Liver (tissue), 8 donors: ENCODE measurements at regions not wholly inside any gene's neighbourhood (a gene's known extent, or its start where the extent isn't known, plus 50 kb on each side); places are given as distances from the start of the nearest gene placed in this dataset.

Experiments
- DNase-seq: peaks from one replicate; pipeline ENCODE4 v3.0.0-alpha.2; 2017; ENCODE audit warnings: low spot score
- H3K27ac ChIP-seq, 2 donors: one replicate each; pipeline ENCODE4 v1.7.0; 2013; ENCODE audit warnings: inconsistent platforms in 2 of 2, low read length in 2 of 2, control low read depth in 1 of 2, low read depth in 1 of 2, mild to moderate bottlenecking in 1 of 2
- H3K27me3 ChIP-seq, 4 donors: one replicate each; pipeline versions ENCODE4 v1.6.1 to v1.7.0; 2013; ENCODE audit warnings: low read length in 3 of 4, inconsistent platforms in 1 of 4, mild to moderate bottlenecking in 1 of 4, moderate library complexity in 1 of 4; ENCODE audit not compliant: control insufficient read depth in 4 of 4, insufficient read depth in 4 of 4
- H3K36me3 ChIP-seq, 4 donors: one replicate each; pipeline versions ENCODE4 v1.6.1 to v1.7.0; 2013; ENCODE audit warnings: low read length in 3 of 4, mild to moderate bottlenecking in 3 of 4, low read depth in 1 of 4, moderate library complexity in 1 of 4; ENCODE audit not compliant: control insufficient read depth in 4 of 4, insufficient read depth in 3 of 4
- H3K4me1 ChIP-seq, 4 donors: one replicate each; pipeline versions ENCODE4 v1.6.1 to v1.7.0; 2013; ENCODE audit warnings: low read length in 3 of 4, mild to moderate bottlenecking in 3 of 4, moderate library complexity in 1 of 4; ENCODE audit not compliant: control insufficient read depth in 4 of 4, insufficient read depth in 4 of 4
- H3K4me3 ChIP-seq, 3 donors: one replicate each; pipeline versions ENCODE4 v1.6.1 to v1.7.0; 2013; ENCODE audit warnings: low read length in 3 of 3, control low read depth in 1 of 3, low read depth in 1 of 3, mild to moderate bottlenecking in 1 of 3
- H3K9ac ChIP-seq, 2 donors: one replicate each; pipeline ENCODE4 v1.7.0; 2013; ENCODE audit warnings: low read length in 2 of 2, mild to moderate bottlenecking in 2 of 2, moderate library complexity in 2 of 2, control low read depth in 1 of 2, low read depth in 1 of 2
- H3K9me3 ChIP-seq, 4 donors: one replicate each; pipeline versions ENCODE4 v1.6.1 to v1.7.0; 2013; ENCODE audit warnings: low read length in 3 of 4; ENCODE audit not compliant: control insufficient read depth in 4 of 4
- EGR1 ChIP-seq, 2 donors: IDR thresholded peaks; 2 replicates each; pipeline ENCODE4 v1.6.1; 2016 to 2018; ENCODE audit warnings: antibody characterized with exemption in 2 of 2, low read depth in 2 of 2
- FOXA1 ChIP-seq: IDR thresholded peaks from 2 replicates; pipeline ENCODE4 v1.6.1; 2016; ENCODE audit warnings: antibody characterized with exemption
- FOXA2 ChIP-seq: IDR thresholded peaks from 2 replicates; pipeline ENCODE4 v1.6.1; 2016; ENCODE audit warnings: antibody characterized with exemption
- GABPA ChIP-seq, 2 donors: IDR thresholded peaks in 1 of 2; conservative IDR thresholded peaks in 1 of 2; 2 replicates each; pipeline ENCODE4 v1.6.1; 2016; ENCODE audit warnings: antibody characterized with exemption in 2 of 2, mild to moderate bottlenecking in 1 of 2, moderate library complexity in 1 of 2
- HNF4A ChIP-seq, 2 donors: conservative IDR thresholded peaks; 2 replicates each; pipeline ENCODE4 v1.6.1; 2016; ENCODE audit warnings: antibody characterized with exemption in 2 of 2, mild to moderate bottlenecking in 2 of 2
- HNF4G ChIP-seq: IDR thresholded peaks from 2 replicates; pipeline ENCODE4 v1.6.1; 2016; ENCODE audit warnings: antibody characterized with exemption
- JUND ChIP-seq, 2 donors: IDR thresholded peaks; 2 replicates each; pipeline ENCODE4 v1.6.1; 2016; ENCODE audit warnings: antibody characterized with exemption in 2 of 2
- NR2F2 ChIP-seq: IDR thresholded peaks from 2 replicates; pipeline ENCODE4 v1.6.1; 2016; ENCODE audit warnings: antibody characterized with exemption
- RAD21 ChIP-seq, 2 donors: IDR thresholded peaks; 2 replicates each; pipeline ENCODE4 v1.6.1; 2016; ENCODE audit warnings: antibody characterized with exemption in 2 of 2, mild to moderate bottlenecking in 2 of 2
- RXRA ChIP-seq, 2 donors: IDR thresholded peaks; 2 replicates each; pipeline ENCODE4 v1.6.1; 2017 to 2018; ENCODE audit warnings: antibody characterized with exemption in 2 of 2, mild to moderate bottlenecking in 1 of 2
- SP1 ChIP-seq: IDR thresholded peaks from 2 replicates; pipeline ENCODE4 v1.6.1; 2018; ENCODE audit warnings: antibody characterized with exemption, mild to moderate bottlenecking
- TAF1 ChIP-seq: conservative IDR thresholded peaks from 2 replicates; pipeline ENCODE4 v1.6.1; 2016; ENCODE audit warnings: antibody characterized with exemption, mild to moderate bottlenecking
- YY1 ChIP-seq: IDR thresholded peaks from 2 replicates; pipeline ENCODE4 v1.6.1; 2016; ENCODE audit warnings: antibody characterized with exemption, mild to moderate bottlenecking
- WGBS: extraction: QIAGEN DNeasy Blood & Tissue Kit; methylation state at CpG from one replicate; pipeline ENCODE4 v1.1.7; 2013; 5-methylcytosine and 5-hydroxymethylcytosine counted together
- TF ChIP-seq, protein P1 (sequence below): IDR thresholded peaks from 2 replicates; pipeline ENCODE4 v1.6.1; 2016; ENCODE audit warnings: antibody characterized with exemption, mild to moderate bottlenecking
- TF ChIP-seq, protein P2 (sequence below): IDR thresholded peaks from 2 replicates; pipeline ENCODE4 v1.6.1; 2016; ENCODE audit warnings: antibody characterized with exemption
- TF ChIP-seq, protein P3 (sequence below): IDR thresholded peaks from 2 replicates; pipeline ENCODE4 v1.6.1; 2016; ENCODE audit warnings: antibody characterized with exemption
- TF ChIP-seq, protein P4 (sequence below): IDR thresholded peaks from 2 replicates; pipeline ENCODE4 v1.6.1; 2016; ENCODE audit warnings: antibody characterized with exemption
- TF ChIP-seq, protein P5 (sequence below): fragments of 150-350 bp; IDR thresholded peaks from 2 replicates; pipeline ENCODE4 v1.5.1; 2017; ENCODE audit warnings: improper control_type of control experiment, low read depth, low read length; ENCODE audit not compliant: missing input control
- donor health status: healthy.
- donor health status: healthy.
- donor health status: healthy.
- donor health status: healthy.
- donor health status: healthy.

DNA sequence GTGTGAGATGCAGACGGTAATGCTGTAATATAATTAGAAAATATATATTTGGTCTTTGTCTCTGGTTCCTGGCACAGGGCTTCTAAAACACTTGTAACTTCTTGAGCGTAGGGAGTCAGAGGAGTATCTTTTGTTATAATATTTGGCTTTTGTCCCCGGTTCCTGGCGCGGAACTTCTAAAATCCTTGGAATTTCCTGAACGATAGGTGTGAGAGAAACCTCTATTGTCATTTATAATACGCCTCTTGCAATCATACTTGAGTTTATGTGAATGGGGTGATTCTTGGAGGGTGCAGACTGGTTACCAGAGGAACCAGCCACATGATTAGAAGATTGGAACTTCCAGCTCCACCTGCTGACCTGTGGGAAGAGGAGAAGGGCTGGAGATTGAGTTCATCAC lies 54.1 kb upstream of the ZBED5 start:
- no peak overlapping the region for H3K9ac ChIP-seq
- no peak overlapping the region for H3K27ac ChIP-seq
- H3K36me3 ChIP-seq: no peaks in the 10 kb centered on the region
- 96% methylated on average over 7 of the region's 7 CpGs for WGBS
- DNase-seq: no peak
- no peaks in the 10 kb centered on the region for H3K9me3 ChIP-seq
- TF ChIP-seq JUND (IDR thresholded peaks at IDR 0.05): no peak
- no peak for TF ChIP-seq SP1
- no peak for TF ChIP-seq HNF4G
- TF ChIP-seq YY1: no peak
- TF ChIP-seq TAF1: no peak
- no peak for TF ChIP-seq HNF4A (conservative IDR thresholded peaks at IDR 0.05)
- TF ChIP-seq FOXA1: no peak
- TF ChIP-seq NR2F2: no peak
- TF ChIP-seq, protein P1, sequence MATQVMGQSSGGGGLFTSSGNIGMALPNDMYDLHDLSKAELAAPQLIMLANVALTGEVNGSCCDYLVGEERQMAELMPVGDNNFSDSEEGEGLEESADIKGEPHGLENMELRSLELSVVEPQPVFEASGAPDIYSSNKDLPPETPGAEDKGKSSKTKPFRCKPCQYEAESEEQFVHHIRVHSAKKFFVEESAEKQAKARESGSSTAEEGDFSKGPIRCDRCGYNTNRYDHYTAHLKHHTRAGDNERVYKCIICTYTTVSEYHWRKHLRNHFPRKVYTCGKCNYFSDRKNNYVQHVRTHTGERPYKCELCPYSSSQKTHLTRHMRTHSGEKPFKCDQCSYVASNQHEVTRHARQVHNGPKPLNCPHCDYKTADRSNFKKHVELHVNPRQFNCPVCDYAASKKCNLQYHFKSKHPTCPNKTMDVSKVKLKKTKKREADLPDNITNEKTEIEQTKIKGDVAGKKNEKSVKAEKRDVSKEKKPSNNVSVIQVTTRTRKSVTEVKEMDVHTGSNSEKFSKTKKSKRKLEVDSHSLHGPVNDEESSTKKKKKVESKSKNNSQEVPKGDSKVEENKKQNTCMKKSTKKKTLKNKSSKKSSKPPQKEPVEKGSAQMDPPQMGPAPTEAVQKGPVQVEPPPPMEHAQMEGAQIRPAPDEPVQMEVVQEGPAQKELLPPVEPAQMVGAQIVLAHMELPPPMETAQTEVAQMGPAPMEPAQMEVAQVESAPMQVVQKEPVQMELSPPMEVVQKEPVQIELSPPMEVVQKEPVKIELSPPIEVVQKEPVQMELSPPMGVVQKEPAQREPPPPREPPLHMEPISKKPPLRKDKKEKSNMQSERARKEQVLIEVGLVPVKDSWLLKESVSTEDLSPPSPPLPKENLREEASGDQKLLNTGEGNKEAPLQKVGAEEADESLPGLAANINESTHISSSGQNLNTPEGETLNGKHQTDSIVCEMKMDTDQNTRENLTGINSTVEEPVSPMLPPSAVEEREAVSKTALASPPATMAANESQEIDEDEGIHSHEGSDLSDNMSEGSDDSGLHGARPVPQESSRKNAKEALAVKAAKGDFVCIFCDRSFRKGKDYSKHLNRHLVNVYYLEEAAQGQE: no peak
- TF ChIP-seq, protein P2, sequence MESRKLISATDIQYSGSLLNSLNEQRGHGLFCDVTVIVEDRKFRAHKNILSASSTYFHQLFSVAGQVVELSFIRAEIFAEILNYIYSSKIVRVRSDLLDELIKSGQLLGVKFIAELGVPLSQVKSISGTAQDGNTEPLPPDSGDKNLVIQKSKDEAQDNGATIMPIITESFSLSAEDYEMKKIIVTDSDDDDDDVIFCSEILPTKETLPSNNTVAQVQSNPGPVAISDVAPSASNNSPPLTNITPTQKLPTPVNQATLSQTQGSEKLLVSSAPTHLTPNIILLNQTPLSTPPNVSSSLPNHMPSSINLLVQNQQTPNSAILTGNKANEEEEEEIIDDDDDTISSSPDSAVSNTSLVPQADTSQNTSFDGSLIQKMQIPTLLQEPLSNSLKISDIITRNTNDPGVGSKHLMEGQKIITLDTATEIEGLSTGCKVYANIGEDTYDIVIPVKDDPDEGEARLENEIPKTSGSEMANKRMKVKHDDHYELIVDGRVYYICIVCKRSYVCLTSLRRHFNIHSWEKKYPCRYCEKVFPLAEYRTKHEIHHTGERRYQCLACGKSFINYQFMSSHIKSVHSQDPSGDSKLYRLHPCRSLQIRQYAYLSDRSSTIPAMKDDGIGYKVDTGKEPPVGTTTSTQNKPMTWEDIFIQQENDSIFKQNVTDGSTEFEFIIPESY: no peak
- no peak for TF ChIP-seq RAD21 (IDR thresholded peaks at IDR 0.05)
- TF ChIP-seq, protein P3, sequence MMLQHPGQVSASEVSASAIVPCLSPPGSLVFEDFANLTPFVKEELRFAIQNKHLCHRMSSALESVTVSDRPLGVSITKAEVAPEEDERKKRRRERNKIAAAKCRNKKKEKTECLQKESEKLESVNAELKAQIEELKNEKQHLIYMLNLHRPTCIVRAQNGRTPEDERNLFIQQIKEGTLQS: no peak
- TF ChIP-seq EGR1 (IDR thresholded peaks at IDR 0.05; ENCODE audit: low read depth in 2 of 2): no peak
- no peak for TF ChIP-seq RXRA (IDR thresholded peaks at IDR 0.05)
- TF ChIP-seq, protein P4, sequence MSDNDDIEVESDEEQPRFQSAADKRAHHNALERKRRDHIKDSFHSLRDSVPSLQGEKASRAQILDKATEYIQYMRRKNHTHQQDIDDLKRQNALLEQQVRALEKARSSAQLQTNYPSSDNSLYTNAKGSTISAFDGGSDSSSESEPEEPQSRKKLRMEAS: no peak
- H3K27me3 ChIP-seq: no peaks in the 10 kb centered on the region
- H3K4me3 ChIP-seq: no peak overlapping the region
- no peaks in the 10 kb centered on the region for H3K4me1 ChIP-seq

DNA sequence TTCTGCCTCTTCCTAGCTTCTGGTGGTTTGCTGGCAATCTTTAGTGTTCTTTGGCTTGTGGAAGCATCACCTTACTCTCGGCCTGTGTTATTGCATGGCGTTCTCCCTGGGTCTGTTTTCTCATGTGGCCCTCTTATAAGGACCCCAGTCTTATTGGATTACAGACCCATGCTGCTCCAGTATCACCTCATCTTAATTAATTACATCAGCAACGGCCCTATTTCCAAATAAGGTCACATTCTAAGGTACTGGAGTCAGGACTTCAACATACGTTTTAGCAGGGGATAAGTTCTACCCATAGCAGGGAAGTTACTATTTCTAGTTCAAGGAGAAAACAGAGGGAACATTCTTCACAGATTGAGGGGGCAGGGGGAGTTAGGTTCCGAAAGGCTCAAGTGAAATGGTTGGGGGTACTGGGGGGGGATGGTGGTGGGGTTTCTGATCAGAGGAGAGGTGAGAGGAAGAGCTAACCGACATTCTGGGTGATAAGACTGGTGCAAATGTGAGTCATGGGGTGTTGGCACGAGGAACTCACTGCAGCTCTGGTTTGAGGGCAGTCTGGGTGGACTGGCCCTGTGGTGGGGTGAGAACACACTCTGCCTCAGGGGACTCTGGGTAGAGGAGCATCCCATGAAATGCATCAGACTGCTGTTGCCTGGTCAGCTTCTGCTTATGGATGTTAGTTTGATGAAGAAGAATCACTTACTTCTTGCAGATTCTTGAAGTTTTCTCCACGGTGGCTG lies 51.5 kb upstream of the ZBED5 start:
- Histone ChIP-seq H3K9me3 (no peaks in the 10 kb centered on the region), H3K9ac (no peak overlapping the region), H3K27me3 (no peaks in the 10 kb centered on the region), H3K4me1 (no peaks in the 10 kb centered on the region), H3K4me3 (no peak overlapping the region), H3K27ac (no peak overlapping the region), H3K36me3 (no peaks in the 10 kb centered on the region)
- no peak for DNase-seq
- TF ChIP-seq GABPA (IDR thresholded peaks at IDR 0.05 in 1 of 2, conservative IDR thresholded peaks at IDR 0.05 in 1 of 2): no peak
- TF ChIP-seq, protein P5, sequence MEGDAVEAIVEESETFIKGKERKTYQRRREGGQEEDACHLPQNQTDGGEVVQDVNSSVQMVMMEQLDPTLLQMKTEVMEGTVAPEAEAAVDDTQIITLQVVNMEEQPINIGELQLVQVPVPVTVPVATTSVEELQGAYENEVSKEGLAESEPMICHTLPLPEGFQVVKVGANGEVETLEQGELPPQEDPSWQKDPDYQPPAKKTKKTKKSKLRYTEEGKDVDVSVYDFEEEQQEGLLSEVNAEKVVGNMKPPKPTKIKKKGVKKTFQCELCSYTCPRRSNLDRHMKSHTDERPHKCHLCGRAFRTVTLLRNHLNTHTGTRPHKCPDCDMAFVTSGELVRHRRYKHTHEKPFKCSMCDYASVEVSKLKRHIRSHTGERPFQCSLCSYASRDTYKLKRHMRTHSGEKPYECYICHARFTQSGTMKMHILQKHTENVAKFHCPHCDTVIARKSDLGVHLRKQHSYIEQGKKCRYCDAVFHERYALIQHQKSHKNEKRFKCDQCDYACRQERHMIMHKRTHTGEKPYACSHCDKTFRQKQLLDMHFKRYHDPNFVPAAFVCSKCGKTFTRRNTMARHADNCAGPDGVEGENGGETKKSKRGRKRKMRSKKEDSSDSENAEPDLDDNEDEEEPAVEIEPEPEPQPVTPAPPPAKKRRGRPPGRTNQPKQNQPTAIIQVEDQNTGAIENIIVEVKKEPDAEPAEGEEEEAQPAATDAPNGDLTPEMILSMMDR: no peak
- TF ChIP-seq RXRA (IDR thresholded peaks at IDR 0.05): no peak
- TF ChIP-seq FOXA2: no peak
- no peak for TF ChIP-seq TAF1
- TF ChIP-seq, protein P1: no peak
- 87% methylated on average over 8 of the region's 8 CpGs for WGBS
